HEK293 (cell line): ENCODE measurements at regions not wholly inside any gene's neighbourhood (a gene's known extent, or its start where the extent isn't known, plus 50 kb on each side); places are given as distances from the start of the nearest gene placed in this dataset.

Experiments used
- BCL11A ChIP-seq: fragments of 450-650 bp; formaldehyde crosslinking; IDR thresholded peaks from 2 replicates; pipeline ENCODE4 v1.5.1; 2016; ENCODE audit warnings: low read depth, missing biosample characterization, missing genetic modification characterization
- FEZF1 ChIP-seq: fragments of 450-650 bp; formaldehyde crosslinking; IDR thresholded peaks from 2 replicates; pipeline ENCODE4 v1.5.1; 2016; ENCODE audit warnings: missing biosample characterization, missing genetic modification characterization
- ZBTB21 ChIP-seq: fragments of 450-650 bp; formaldehyde crosslinking; IDR thresholded peaks from 2 replicates; pipeline ENCODE4 v1.5.1; 2017; ENCODE audit warnings: missing biosample characterization, missing genetic modification characterization
- ZNF521 ChIP-seq: fragments of 450-650 bp; formaldehyde crosslinking; IDR thresholded peaks from 2 replicates; pipeline ENCODE4 v1.5.1; 2017; ENCODE audit warnings: missing biosample characterization, mild to moderate bottlenecking, missing genetic modification characterization
- ZNF701 ChIP-seq: fragments of 450-650 bp; formaldehyde crosslinking; IDR thresholded peaks from 2 replicates; pipeline ENCODE4 v1.5.1; 2016; ENCODE audit warnings: missing biosample characterization, missing genetic modification characterization
- TF ChIP-seq, protein P1 (sequence below): fragments of 450-650 bp; formaldehyde crosslinking; IDR thresholded peaks from 2 replicates; pipeline ENCODE4 v1.5.1; 2016; ENCODE audit warnings: missing biosample characterization, missing genetic modification characterization
- TF ChIP-seq, protein P2 (sequence below): fragments of 450-650 bp; formaldehyde crosslinking; IDR thresholded peaks from 2 replicates; pipeline ENCODE4 v1.5.1; 2016; ENCODE audit warnings: missing biosample characterization, missing genetic modification characterization

DNA sequence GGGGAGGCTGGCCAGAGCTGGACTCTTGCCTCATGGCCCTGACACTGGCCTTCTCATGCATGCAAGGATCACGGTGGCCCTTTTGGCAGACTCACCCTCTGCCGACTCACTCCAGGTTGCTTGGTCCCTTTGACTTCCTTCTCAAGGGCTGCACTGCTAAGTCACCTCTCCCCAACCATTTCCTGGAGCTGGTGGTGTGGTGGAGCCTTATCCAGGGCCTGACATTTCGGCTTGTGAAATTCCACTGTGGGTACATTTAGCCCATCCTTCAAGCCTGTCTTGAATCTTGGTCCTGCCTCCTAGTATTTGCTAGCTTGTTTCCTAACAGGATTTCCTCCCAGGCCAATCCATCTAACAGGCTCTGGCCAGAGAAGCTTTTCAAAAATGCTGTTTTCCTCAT lies 52.6 kb upstream of the JUN start:
- TF ChIP-seq, protein P1, sequence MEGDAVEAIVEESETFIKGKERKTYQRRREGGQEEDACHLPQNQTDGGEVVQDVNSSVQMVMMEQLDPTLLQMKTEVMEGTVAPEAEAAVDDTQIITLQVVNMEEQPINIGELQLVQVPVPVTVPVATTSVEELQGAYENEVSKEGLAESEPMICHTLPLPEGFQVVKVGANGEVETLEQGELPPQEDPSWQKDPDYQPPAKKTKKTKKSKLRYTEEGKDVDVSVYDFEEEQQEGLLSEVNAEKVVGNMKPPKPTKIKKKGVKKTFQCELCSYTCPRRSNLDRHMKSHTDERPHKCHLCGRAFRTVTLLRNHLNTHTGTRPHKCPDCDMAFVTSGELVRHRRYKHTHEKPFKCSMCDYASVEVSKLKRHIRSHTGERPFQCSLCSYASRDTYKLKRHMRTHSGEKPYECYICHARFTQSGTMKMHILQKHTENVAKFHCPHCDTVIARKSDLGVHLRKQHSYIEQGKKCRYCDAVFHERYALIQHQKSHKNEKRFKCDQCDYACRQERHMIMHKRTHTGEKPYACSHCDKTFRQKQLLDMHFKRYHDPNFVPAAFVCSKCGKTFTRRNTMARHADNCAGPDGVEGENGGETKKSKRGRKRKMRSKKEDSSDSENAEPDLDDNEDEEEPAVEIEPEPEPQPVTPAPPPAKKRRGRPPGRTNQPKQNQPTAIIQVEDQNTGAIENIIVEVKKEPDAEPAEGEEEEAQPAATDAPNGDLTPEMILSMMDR (tag by site-specific recombination): no peak
- TF ChIP-seq, protein P2, sequence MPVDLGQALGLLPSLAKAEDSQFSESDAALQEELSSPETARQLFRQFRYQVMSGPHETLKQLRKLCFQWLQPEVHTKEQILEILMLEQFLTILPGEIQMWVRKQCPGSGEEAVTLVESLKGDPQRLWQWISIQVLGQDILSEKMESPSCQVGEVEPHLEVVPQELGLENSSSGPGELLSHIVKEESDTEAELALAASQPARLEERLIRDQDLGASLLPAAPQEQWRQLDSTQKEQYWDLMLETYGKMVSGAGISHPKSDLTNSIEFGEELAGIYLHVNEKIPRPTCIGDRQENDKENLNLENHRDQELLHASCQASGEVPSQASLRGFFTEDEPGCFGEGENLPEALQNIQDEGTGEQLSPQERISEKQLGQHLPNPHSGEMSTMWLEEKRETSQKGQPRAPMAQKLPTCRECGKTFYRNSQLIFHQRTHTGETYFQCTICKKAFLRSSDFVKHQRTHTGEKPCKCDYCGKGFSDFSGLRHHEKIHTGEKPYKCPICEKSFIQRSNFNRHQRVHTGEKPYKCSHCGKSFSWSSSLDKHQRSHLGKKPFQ: no peak
- TF ChIP-seq BCL11A (tag by site-specific recombination): no peak
- no peak for TF ChIP-seq ZNF701
- TF ChIP-seq FEZF1 (tag by site-specific recombination): no peak
- TF ChIP-seq ZNF521 (tag by site-specific recombination): no peak
- TF ChIP-seq ZBTB21 (tag by site-specific recombination): no peak
